NCI-H1105 treated with DMSO at 0.1 percent for 48 hours (cell line): ENCODE measurements at regions not wholly inside any gene's neighbourhood (a gene's known extent, or its start where the extent isn't known, plus 50 kb on each side); places are given as distances from the start of the nearest gene placed in this dataset.

ENCODE experiments used
- DNase-seq: peaks from one replicate; lab custom pipeline; 2025; lab: John Stamatoyannopoulos, UW

GRCh38 chr13:58795715-58796114, 1164.2 kb downstream of the PCDH17 start:
- no peak for DNase-seq

DNA sequence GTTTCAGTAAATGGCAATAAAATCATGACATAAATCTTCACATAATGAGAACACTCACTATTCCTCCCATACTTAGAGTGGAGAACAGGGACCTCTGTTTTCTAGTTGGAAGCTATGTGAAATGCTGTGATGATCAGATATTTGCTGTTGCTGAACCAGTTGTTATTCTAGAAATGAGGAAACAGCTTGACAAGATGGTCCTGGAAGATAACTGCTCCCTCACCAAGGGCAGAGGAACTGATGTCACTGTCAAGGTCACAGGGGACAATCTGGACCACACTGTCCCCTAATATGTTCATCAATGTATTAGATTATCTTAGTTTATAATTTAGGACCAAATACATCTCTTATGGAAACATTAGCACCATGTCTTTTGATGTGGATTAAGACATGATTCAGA, 1173.3 kb downstream of the PCDH17 start:
- no peak for DNase-seq

GRCh38 chr13:58806401-58806800, 1174.9 kb downstream of the PCDH17 start:
- DNase-seq, result peak; percentile 37

DNA sequence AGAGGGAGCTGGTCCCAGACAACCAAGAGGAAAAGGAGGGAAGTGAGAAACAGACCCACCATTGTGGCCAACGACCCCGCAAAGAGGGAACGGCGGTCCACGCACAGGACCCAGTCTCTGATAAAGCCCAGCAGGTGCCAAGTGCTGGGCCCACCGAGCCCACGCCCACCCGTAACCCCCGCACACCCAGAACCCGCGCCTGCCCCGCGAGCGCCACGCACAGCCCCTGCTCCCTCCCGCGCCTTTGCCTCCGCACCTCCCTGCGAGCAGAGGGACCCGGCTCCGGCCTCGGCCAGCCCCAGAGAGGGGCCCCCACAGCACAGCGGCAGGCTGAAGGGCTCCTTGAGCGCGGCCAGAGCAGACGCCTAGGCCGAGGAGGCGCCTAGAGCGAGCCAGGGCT, 1192.2 kb downstream of the PCDH17 start:
- DNase-seq, result no peak

GRCh38 chr13:58827904-58828303, 1196.4 kb downstream of the PCDH17 start:
- no peak for DNase-seq

DNA sequence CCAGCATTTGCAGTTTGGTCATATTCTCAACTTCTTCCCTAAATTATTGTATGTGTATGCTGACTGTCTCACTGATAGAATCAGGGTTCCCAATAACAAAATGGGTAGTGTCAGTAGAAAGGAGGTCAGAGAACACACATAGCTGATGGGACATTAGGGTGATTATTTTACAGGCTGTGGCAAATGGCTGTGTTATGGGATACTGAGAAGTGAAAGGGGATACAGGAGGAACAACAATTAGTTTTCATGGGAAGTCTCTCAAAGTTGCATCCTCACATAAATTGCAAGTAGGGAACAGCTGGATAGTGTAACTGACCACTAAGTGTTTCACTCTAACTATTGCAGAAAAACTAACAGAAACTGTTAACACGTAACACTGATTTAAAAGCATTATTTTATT, 1199.3 kb downstream of the PCDH17 start:
- no peak for DNase-seq

DNA sequence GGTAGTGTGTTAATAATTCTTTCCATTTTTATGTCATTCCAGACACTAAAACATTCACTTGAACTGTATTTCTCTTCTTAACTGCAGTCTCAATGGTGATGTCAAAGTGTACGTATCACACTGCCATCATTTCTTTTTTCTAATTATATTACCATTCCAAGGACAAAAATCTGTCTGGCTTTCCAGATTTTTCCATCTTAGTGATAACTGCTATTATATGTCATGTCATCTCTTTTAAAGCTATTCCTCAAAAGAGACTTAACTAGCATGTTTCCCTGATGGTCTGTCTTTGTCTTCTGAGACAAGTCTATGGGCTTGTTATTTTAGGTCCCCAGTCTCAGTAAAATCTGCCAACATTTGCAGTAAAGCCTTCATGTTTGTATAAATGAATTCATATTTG, 1207.1 kb downstream of the PCDH17 start:
- no peak for DNase-seq

DNA sequence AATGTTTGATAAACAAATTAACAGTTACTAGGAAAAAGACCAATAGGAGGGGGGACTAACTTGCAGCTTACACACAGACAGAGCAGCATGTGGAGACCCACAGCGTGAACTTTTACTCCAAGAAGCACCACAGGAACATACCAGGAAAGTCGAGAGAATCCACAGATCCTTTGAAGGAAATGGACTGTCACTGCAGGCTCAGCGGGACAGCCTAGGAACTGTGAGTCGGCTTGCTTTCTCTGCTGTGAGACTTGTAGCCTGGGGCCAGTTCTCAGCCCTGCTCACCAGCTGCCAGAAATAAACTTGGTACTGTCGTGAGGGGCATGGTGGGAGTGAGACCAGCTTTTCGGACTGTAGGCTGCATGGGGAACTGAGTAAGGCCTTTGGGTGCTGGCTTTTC, 1211.5 kb downstream of the PCDH17 start:
- no peak for DNase-seq

DNA sequence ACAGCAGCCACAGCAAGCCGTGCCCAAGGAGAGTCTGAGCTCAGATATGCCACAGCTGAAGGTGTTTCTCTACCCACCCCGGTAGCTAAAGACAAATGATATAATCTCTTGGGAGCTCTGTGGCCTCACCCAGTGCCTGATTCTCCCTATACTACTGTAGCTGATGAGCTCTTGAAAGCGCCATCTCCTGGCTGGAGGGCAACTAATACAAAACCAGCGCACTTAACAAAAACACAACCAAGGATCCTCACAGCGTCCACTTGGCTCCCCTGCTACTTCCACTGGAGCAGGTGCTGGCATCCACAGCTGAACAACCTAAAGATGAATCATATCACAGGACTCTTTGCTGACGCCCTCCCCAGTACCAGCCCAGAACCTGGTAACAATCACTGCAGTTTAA, 1212.0 kb downstream of the PCDH17 start:
- DNase-seq, result no peak

DNA sequence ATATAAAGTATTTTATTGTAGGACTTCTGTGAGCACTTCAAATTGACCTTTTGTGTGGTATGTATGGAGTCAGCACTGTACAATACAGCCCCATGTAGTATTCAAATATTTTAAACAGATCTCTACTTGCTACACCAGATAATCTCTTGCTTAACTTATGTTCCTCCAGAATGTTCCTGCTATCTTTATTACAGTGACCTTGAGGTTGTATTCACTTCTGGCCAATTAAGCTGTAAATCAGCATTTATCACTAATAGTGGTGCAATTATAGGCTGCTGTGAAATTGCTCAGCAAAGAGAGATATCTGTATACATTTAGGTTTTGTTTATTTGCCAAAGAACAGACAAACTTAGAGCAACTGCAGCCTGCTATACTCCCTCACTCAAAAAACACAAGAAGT, 1218.6 kb downstream of the PCDH17 start:
- no peak for DNase-seq

DNA sequence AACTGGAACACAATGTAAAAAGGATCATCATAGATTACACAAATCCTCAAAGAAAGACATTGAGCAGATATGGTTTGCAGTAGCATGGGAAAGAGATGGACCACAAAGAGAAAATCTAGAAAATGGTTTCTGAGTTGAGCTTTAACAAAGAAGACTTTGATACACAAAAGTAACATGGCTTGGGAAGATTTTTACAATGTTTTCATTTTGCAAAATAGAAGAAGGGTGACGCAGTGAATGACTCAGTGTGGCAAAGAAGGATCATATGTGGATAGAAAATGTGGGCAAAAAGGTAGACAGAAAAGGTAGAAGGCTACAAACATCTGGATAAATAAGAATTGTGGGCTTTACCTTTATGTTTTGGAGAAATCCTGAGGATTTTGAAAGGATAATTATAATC, 1220.5 kb downstream of the PCDH17 start:
- DNase-seq, result no peak

- no peak for DNase-seq
These were observed 1223.7 kb downstream of the PCDH17 start for GRCh38 chr13:58855283-58855682.

- no peak for DNase-seq
These were observed 1227.4 kb downstream of the PCDH17 start for GRCh38 chr13:58858870-58859371.

- no peak for DNase-seq
These were observed 1233.7 kb downstream of the PCDH17 start for GRCh38 chr13:58865286-58865685.

DNA sequence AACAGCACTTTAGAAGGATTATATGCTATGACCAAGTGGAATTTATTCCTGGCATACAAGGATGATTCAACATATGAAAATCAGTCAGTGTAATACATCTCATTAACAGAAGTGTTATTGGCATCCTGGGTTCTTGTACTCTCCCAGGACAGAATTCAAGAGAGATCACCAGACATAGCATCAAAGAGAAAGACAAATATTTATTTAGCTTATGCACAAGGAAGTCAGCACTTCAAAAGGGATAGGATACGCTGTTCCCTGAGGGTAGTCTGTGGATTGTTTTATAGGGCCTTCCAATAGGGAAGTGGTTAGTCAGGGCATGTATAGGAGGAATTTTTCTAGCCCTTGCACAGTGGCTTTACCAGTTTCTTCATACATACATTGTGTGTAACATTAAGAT, 1238.0 kb downstream of the PCDH17 start:
- no peak for DNase-seq

DNA sequence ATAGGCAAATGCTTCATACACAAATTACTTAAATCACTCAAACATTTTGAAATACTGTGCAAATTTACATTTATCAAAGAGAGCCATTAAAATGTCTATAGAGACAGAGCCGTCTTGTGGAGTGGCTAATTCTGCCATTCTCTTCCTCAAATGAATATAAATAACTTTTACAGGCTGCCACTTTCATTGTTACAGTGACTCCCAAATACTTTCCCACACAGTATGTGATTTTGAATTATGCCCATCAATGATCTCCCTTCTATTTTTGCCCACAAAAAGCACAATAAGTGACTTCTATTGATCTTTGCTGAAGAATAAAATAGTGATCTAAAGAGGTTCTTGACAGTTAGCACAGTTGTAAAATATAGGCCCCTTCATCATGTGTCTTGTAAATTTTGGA, 1244.9 kb downstream of the PCDH17 start:
- no peak for DNase-seq

GRCh38 chr13:58879114-58879513, 1247.6 kb downstream of the PCDH17 start:
- DNase-seq, result no peak

DNA sequence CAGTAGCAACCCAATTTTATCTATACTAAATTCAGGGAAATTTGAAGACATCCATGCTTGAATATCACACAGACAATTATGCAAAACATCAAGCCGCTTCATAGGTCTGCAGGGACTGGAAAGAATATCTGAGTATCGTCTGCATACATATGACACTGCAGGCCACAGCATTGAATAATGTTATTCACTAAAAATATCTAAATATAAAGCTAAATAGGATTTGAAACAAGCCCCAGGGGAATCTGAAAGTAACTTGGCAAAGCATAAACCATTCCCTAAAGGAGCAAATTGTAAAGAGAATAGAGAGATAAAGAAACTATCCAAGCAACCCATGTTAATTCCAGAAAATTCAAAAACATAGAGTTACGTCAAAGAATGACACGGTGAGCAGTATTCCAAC, 1251.0 kb downstream of the PCDH17 start:
- DNase-seq, result no peak

DNA sequence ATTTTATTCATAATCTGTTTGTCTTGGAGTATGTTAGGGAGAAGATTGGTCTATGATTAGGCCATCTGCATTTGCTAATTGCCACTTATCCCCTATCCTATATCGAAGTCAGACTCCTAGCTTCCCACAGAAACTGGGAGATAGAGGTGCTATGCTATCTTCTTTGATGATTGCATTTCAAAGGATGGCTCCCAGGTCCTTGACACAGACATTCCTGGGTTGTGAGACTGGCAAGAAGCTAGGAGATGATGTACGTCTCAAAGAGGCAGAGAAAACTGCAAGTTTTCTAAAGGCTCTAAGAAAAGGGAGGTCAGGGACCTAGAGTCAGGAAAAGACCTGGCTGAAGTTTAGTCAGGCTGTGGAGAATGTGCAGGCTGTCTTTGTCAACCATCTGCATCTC, 1251.9 kb downstream of the PCDH17 start:
- DNase-seq, result no peak

DNA sequence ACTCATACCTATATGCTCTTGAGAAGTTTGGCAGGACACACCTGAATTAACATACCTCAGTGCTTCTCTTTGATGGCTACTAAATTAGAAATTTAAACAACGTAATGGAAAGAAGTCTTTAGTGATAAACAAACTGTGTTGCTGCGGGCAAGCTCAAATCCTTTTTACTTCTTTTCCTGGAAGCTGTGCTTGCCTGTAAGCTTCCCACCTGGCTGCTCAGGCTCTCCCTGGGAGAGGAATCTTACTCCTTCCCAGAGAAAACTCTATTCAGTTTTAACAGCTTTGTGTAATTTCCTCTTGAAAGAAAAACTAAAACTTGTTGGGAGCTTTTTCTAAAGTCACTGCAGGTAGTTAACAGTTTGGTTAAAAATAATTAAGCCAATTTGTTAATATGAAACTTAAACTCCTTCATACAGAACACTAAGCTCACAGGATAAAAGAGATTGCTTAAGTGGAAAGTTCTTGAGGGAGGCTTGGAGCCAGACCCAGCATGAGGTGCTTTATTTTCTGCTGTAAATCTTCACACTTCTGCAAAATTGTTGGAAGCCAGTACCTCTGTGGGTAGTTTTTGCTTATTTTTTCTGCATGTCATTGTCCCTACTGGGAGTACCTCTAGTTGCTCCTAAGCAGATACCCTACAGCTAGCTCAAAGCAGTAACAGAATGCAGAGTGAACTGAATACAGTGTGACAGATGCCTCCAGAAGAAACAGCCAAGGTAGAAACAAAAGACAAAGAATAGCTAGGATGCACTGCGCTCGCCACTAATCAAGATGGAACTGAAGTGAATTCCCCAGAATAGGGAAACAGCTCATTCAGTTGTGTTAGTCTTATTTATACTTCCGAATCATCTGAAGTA, 1253.0 kb downstream of the PCDH17 start:
- DNase-seq, result no peak

- DNase-seq, result no peak
These were observed 1257.9 kb downstream of the PCDH17 start for GRCh38 chr13:58889474-58889873.

DNA sequence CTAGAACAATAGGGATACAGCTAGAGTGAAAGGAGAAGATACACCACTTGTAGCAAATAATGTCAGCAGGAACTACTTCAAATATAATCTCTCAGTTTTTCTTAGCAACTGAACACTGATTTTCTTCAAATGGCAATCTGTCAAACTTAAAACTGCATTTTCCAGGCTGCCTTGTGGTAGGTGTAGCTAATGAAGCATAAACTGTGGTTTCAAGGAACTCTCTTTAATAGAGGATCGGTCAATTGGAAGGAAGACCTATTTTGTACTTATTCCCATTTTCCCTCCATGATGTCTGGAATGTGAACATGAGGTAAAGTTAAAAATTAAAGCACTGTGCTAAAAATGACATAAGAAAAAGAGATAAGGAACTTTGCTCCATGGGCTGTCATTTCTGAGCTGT, 1261.9 kb downstream of the PCDH17 start:
- no peak for DNase-seq

DNA sequence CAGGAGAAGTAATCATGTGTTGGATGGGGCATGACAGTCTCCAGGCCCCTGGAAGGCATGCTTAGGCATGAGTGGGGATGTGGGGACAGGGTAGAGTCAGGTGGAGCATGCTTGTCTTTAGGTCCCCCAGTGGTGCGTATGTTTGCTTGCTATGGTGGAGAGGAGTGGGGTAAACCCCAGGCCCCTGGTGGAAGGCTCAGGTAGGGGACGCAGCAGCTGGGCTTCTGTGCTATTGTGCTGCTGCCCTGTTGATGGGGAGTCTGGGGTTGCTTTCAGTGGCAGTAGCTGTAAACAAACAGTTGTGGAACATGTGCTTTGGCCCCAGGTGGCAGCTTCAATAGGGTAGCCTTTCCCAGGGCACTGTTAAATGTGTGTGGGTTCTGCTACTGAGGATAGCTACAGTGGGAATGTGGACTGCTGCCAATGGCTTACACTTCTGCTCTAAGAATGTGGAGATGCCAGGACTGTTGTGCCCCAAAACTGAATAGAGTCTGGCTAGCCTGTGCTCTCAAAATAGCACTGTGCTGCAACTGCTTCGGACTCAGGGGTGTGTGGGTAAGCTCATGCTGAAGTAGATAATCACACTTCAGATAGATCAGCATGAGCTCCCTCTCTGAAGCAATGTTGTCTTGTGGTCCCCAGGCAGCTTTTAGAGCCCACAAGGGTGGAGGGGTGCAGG, 1257.3 kb downstream of the DIAPH3 start:
- no peak for DNase-seq
